OCI-M1 (cell line): ENCODE measurements at regions not wholly inside any gene's neighbourhood (a gene's known extent, or its start where the extent isn't known, plus 50 kb on each side); places are given as distances from the start of the nearest gene placed in this dataset.
"Not testable (repeated sequence)": the region's sequence is repeated elsewhere in the genome, so short reads cannot be mapped to it uniquely, and the experiment has no call there.

ENCODE experiments used
- DNase-seq: peaks from one replicate; lab custom pipeline; 2025; lab: John Stamatoyannopoulos, UW

DNA sequence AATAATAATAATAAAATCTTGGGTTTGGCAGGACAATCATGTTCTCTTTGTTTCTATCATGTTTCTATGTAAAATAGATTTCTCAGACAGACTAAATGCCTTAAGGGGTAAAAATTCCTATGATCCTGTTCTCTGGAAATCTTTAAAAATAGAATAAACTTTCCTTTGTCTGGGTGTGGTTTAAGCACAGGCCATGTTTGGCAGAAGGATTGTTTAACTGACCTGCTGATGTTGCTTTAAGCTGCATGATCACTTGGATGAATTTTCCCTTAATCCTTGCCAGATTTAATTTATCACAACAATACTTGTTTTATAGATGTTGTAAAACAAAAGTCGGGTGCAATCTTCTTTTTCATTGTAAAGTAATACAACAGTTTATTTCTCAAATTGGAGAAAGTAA, 341.7 kb upstream of the FAT1 start:
- DNase-seq = no peak

GRCh38 chr4:187065806-187066205, 342.1 kb upstream of the FAT1 start:
- DNase-seq = no peak

GRCh38 chr4:187069398-187069797, 345.7 kb upstream of the FAT1 start:
- DNase-seq = no peak

GRCh38 chr4:187070158-187070557, 346.5 kb upstream of the FAT1 start:
- DNase-seq = no peak

DNA sequence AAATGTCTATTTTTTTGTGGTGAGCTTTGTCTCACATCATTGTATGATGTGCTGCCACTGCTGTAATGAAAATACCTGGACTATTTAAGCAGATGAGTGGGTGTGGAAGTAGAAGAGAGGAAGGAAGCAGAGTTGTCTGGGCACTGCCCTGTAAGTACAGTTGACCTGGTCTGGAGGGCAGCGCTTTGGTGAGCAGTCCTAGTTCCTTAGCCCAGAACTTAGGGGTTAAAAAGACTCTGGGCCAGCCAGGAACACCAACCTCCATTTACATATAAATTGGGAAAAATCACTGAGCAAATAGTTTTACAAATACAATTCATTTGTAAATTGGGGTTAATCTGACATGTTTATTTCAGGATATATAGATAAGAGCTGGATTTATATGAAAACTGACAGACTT, 347.1 kb upstream of the FAT1 start:
- no peak for DNase-seq

- no peak for DNase-seq
Measured at GRCh38 chr4:187071946-187072600, 348.4 kb upstream of the FAT1 start.

GRCh38 chr4:187073820-187074219, 350.2 kb upstream of the FAT1 start:
- no peak for DNase-seq

GRCh38 chr4:187075514-187075913, 351.9 kb upstream of the FAT1 start:
- DNase-seq = no peak

- DNase-seq = no peak
Measured at GRCh38 chr4:187077744-187078401, 354.2 kb upstream of the FAT1 start.

DNA sequence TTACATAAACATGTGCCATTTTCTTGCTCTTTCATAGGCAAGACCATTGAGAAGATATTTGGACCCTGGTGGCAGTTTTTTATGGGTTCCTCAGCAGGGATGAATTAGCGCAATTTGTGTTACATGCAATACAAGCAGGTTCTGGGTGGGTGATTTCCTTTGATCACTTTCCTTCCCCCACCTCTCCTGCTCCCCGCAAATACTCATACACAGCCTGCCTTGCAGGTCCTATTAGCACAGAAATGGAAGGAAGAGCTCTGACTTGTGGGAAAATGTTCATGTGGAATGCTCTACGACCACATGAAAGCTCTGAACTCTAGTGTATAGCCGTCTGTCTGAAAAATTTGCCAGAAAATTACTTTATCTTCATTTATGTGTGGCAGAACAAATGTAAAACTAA, 361.0 kb upstream of the FAT1 start:
- no peak for DNase-seq

- DNase-seq = no peak
Measured at GRCh38 chr4:187085339-187085738, 361.7 kb upstream of the FAT1 start.

DNA sequence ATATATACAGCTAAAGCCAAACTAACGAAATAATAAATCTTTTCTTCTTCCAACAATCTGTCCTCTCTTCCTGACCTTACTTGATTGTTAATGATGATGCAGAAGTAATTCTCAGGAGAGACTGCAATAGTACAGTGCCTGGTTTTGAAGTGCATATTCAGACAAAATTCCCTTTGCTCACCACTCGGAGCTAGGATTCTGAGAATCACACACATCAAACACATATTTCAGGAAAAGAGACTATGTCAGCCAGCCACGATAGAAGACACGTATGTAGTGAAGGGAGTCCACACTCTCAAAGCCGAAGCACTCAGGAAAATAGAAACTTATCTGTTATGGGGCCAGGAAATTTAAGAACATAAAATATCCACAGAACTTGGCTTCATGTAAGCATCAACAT, 362.5 kb upstream of the FAT1 start:
- no peak for DNase-seq

- no peak for DNase-seq
Measured at GRCh38 chr4:187088070-187088799, 364.6 kb upstream of the FAT1 start.

GRCh38 chr4:187090401-187090800, 366.7 kb upstream of the FAT1 start:
- DNase-seq = no peak

DNA sequence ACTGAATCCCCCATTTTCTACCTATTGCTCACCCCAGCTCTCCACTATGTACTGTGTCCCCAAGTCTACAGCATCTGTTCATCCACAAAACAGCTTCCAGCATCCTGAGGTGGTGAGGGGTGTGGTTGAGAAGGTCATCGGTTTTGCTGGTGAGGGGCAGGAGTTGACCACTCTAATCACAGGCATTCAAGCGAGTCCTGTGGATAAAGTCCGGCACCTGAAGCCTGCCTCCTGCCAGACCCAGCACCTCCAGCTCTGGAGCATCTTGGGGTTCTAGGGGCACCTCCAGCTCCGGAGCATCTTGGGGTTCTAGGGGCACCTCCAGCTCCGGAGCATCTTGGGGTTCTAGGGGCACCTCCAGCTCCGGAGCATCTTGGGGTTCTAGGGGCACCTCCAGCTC, 367.2 kb upstream of the FAT1 start:
- DNase-seq = not testable (repeated sequence)

DNA sequence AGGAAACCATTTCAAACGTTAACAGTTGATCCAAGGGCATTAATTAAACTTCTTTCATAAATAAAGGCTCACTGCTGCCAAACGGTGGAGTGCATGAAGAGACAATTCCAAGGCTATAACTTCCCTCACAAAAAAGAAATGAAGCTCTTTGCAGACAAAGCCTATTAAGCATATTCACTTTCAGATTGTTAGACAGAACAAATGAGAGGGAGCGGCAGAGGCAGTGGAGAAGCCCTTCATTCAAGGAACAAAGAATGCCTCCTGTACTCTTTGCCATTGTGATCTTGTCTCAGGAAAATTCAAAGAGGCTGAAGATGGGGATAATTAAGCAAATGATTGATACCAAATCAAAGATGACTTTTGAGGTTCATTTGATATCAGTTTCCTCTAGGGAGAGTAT, 370.5 kb upstream of the FAT1 start:
- DNase-seq = no peak

- DNase-seq = no peak
Measured at GRCh38 chr4:187098429-187098828, 374.8 kb upstream of the FAT1 start.

DNA sequence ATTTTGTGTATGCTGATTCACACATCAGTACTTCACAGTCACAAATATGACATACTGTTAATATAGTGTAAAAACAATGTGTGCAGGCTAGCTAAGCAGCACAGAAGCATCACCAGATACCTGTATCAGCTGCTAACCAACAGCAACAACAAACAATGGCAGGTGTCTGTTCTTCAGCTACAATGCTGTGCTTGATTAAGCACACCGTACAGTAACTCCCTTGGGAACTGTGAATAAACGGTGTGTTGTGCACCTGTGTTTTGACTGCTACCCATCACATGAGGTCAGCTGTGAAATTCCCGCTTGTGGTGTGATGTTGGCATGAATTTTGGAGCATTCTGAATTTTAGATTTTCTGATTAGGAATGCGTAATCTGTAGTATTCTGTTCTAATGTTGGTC, 379.7 kb upstream of the FAT1 start:
- DNase-seq = no peak

GRCh38 chr4:187108845-187109244, 385.2 kb upstream of the FAT1 start:
- DNase-seq = no peak

- no peak for DNase-seq
Measured at GRCh38 chr4:187109636-187110035, 386.0 kb upstream of the FAT1 start.

GRCh38 chr4:187118166-187118565, 394.5 kb upstream of the FAT1 start:
- no peak for DNase-seq

DNA sequence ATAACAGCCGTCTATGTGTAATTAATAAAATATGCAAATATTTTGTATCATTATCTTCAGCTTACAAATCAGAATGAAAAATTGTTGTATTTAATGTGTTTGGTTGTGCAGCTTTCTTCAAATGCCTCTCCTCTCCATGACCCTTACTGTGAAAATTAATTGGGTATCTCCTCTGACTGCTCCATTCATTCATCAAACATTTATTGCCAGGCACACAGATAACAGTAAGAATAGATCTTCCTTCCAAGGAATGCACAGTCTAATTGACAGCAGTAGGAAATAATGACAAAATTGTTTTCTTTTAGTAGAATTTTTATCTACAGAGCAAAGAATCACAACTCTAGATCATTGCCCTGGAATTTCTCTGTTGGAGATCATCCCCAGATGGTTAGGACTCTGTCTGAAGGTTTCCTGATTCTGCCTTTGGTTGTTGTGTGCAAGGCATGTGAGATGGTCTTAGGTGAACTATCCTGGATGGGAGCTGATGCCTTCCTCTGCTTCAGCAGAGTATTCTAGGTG, 395.0 kb upstream of the FAT1 start:
- no peak for DNase-seq

GRCh38 chr4:187124331-187124730, 400.7 kb upstream of the FAT1 start:
- no peak for DNase-seq
